ENCODE measurements at regions not wholly inside any gene's neighbourhood (a gene's known extent, or its start where the extent isn't known, plus 50 kb on each side); places are given as distances from the start of the nearest gene placed in this dataset.
A peak's percentile ranks its signal among the peaks of the same experiment; 100 is the strongest.

DNA sequence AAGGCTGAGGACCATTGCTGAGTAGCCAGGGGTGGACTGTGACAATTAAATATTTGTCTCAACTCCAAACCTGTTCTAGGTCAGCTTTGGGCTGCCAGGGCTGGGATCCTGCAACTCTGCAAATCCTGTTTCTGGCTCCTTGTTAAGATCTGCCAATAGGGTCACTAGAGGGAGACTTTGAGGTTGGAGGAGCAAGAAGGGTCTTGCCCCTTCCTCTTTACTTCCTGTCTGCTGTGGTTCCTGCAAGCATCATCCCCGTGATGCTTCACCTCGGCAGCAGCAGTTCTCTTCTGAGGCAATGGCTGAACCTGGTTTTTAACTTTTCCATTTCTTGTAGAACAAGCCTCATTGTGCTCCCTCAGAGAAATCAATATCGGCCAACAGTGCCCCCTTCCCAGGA, 124.6 kb downstream of the IRX5 start:
- TF ChIP-seq, protein P1, sequence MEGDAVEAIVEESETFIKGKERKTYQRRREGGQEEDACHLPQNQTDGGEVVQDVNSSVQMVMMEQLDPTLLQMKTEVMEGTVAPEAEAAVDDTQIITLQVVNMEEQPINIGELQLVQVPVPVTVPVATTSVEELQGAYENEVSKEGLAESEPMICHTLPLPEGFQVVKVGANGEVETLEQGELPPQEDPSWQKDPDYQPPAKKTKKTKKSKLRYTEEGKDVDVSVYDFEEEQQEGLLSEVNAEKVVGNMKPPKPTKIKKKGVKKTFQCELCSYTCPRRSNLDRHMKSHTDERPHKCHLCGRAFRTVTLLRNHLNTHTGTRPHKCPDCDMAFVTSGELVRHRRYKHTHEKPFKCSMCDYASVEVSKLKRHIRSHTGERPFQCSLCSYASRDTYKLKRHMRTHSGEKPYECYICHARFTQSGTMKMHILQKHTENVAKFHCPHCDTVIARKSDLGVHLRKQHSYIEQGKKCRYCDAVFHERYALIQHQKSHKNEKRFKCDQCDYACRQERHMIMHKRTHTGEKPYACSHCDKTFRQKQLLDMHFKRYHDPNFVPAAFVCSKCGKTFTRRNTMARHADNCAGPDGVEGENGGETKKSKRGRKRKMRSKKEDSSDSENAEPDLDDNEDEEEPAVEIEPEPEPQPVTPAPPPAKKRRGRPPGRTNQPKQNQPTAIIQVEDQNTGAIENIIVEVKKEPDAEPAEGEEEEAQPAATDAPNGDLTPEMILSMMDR (IDR thresholded peaks at IDR 0.05; ENCODE audit: low read depth, low read length), result no peak
- in situ Hi-C loops (cut with HindIII; ENCODE audit: low sequenced_read_pairs), result no loop called here
- no peak for DNase-seq (ENCODE audit: low read depth, low spot score)
- H3K4me3 ChIP-seq (ENCODE audit: low read depth, low read length), result no peak overlapping the region

DNA sequence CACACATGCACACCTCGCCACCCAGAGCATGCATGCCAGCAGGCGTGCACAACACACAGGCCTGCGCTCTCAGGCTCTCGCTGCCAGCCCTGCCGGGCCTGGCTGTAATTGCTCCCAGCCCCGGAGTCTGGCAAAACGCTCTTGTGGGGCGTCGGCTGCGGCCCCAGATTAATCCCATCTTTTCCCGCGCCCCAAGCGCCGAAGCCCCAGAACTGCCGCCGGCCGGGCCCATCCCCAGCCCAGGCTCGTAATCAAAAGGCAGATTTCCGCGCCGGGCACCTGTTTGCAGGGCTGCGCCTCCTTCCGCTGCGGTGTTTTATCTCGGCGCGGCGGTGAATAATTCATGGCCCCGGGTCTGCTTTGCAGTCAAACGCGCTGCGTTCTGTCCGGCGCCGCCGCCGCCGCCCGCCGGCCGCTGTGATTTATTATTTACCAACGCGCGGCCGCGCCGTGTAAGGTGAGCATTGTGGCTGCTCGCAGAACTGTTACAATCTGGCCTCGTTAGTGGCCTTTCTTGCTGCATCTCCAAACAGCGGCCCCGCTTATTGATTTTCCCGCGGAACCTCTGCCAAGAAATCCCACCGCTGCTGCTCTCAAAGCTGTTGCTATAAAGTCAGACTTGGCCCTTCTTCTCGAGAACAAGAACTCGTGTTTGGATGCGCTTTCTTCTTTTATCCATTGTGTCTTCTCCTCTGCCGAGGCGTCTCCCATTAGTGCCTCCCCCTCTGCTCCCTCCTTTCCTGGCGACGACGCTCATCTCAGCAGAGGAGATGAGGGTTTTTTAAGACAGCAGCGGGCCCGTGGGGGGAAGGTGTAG, 126.1 kb downstream of the IRX5 start:
- H3K4me3 ChIP-seq (ENCODE audit: low read depth, low read length), result peak overlapping the region; percentile 3
- in situ Hi-C loops (cut with HindIII; ENCODE audit: low sequenced_read_pairs), result no loop called here
- no peak for DNase-seq (ENCODE audit: low read depth, low spot score)
- TF ChIP-seq, protein P1 (IDR thresholded peaks at IDR 0.05; ENCODE audit: low read depth, low read length), result no peak

DNA sequence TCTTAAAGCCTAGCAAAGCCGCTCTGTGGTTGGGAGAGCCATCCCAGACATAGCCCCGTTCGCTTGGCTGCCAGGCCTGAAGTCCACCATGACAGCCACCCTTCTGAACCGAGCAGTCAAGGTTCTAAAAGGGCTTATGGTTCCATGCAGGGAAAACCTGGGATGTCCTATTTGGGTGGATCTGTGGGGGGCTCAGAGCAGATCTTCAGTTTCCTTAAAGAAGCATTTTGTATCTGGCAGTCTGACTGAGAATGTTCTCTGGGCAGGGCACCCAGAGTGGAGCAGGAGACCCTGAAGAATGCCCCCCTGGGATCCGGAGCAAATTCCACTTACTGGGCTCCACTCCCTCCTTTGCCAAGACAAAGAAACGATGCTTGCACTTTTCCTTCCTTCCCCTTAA, 127.2 kb downstream of the IRX5 start:
- in situ Hi-C loops (cut with HindIII; ENCODE audit: low sequenced_read_pairs), result no loop called here
- no peak for DNase-seq (ENCODE audit: low read depth, low spot score)
- TF ChIP-seq, protein P1 (IDR thresholded peaks at IDR 0.05; ENCODE audit: low read depth, low read length), result no peak
- H3K4me3 ChIP-seq (ENCODE audit: low read depth, low read length), result no peak overlapping the region

DNA sequence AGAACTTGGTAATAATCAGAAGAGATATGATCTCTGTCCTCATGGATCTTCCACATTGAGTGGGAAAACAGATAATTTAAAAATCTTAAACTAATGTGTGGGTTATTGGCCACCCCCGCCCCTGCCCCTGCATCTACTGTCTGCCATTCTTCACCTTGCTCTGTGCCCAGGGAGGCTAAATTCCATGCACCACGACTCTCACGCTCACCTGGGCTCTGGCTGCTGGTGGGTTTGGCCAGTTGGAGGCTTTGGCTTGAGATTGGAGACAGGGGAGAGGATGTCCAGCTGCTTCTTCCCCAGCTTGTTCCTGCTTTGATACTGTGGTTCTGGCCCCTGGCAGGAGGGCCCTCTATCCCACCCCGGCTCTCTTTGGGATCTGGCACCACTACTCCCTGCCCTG, 127.9 kb downstream of the IRX5 start:
- H3K4me3 ChIP-seq (ENCODE audit: low read depth, low read length), result no peak overlapping the region
- no peak for DNase-seq (ENCODE audit: low read depth, low spot score)
- in situ Hi-C loops (cut with HindIII; ENCODE audit: low sequenced_read_pairs), result no loop called here
- TF ChIP-seq, protein P1 (IDR thresholded peaks at IDR 0.05; ENCODE audit: low read depth, low read length), result no peak

DNA sequence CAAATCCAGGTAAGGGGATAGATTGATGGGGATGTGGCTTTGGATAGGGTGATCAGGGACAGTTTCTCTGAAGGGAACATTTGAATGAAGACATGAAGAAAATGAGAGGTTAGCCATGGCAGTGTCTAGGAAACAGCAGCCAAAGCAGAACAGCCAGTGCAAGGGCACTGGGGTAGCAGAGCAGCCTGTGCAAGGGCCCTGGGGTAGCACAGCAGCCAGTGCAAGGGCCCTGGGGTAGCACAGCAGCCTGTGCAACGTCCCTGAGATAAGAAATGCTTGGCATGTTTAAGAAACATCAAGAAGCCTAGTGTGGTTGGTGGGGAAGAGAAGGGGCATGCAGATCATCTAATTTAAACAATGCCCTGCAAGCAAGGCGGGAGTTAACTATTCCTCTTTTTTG, 128.5 kb downstream of the IRX5 start:
- DNase-seq (ENCODE audit: low read depth, low spot score), result no peak
- TF ChIP-seq, protein P1 (IDR thresholded peaks at IDR 0.05; ENCODE audit: low read depth, low read length), result no peak
- no peak overlapping the region for H3K4me3 ChIP-seq (ENCODE audit: low read depth, low read length)
- in situ Hi-C loops (cut with HindIII; ENCODE audit: low sequenced_read_pairs), result no loop called here

DNA sequence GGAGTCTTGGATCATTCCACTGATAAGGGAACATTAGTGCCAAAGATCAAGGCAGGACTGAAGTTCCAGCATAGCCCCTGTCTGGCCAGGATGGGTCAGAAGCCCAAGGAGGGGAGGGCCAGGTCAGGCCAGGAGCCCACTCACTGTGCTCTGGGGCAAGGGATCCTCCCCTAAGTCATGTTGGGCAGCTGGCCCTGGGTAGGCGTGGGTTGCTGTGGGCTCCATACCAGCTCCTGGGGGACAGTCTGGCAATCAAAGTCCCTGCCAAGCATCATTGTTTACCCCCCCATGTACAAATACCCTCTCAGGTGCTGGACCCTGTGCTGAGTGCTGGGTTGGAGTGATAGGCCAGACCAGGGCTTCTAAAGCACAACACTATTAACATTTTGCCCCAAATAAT, 130.5 kb downstream of the IRX5 start:
- TF ChIP-seq, protein P1 (IDR thresholded peaks at IDR 0.05; ENCODE audit: low read depth, low read length), result no peak
- DNase-seq (ENCODE audit: low read depth, low spot score), result no peak
- in situ Hi-C loops (cut with HindIII; ENCODE audit: low sequenced_read_pairs), result no loop called here
- H3K4me3 ChIP-seq (ENCODE audit: low read depth, low read length), result no peak overlapping the region
